ENCODE measurements at regions not wholly inside any gene's neighbourhood (a gene's known extent, or its start where the extent isn't known, plus 50 kb on each side); places are given as distances from the start of the nearest gene placed in this dataset.

GRCh38 chr7:25889765-25890164, 262.2 kb upstream of the NFE2L3 start:
- no peak for DNase-seq (ENCODE audit: low read depth)

- DNase-seq (ENCODE audit: low read depth) = no peak
These were observed 260.4 kb upstream of the NFE2L3 start for GRCh38 chr7:25891591-25891990.

- DNase-seq (ENCODE audit: low read depth) = no peak
These were observed 258.6 kb upstream of the NFE2L3 start for GRCh38 chr7:25893436-25893835.

- DNase-seq (ENCODE audit: low read depth) = no peak
These were observed 257.7 kb upstream of the NFE2L3 start for GRCh38 chr7:25894002-25894901.

GRCh38 chr7:25894902-25895791, 256.9 kb upstream of the NFE2L3 start:
- DNase-seq (ENCODE audit: low read depth) = peak; percentile 11

- DNase-seq (ENCODE audit: low read depth) = no peak
These were observed 256.2 kb upstream of the NFE2L3 start for GRCh38 chr7:25895792-25896171.

GRCh38 chr7:25897261-25897782, 254.7 kb upstream of the NFE2L3 start:
- no peak for DNase-seq (ENCODE audit: low read depth)

- no peak for DNase-seq (ENCODE audit: low read depth)
These were observed 251.8 kb upstream of the NFE2L3 start for GRCh38 chr7:25900245-25900644.

- no peak for DNase-seq (ENCODE audit: low read depth)
These were observed 251.1 kb upstream of the NFE2L3 start for GRCh38 chr7:25900877-25901276.

- DNase-seq (ENCODE audit: low read depth) = no peak
These were observed 250.3 kb upstream of the NFE2L3 start for GRCh38 chr7:25901658-25902057.

- DNase-seq (ENCODE audit: low read depth) = no peak
These were observed 246.0 kb upstream of the NFE2L3 start for GRCh38 chr7:25906003-25906402.

- DNase-seq (ENCODE audit: low read depth) = no peak
These were observed 245.2 kb upstream of the NFE2L3 start for GRCh38 chr7:25906760-25907159.

GRCh38 chr7:25907214-25907613, 244.8 kb upstream of the NFE2L3 start:
- DNase-seq (ENCODE audit: low read depth) = no peak

- no peak for DNase-seq (ENCODE audit: low read depth)
These were observed 244.3 kb upstream of the NFE2L3 start for GRCh38 chr7:25907731-25908130.

GRCh38 chr7:25908154-25908949, 243.6 kb upstream of the NFE2L3 start:
- DNase-seq (ENCODE audit: low read depth) = no peak

GRCh38 chr7:25911738-25912607, 240.0 kb upstream of the NFE2L3 start:
- no peak for DNase-seq (ENCODE audit: low read depth)

- no peak for DNase-seq (ENCODE audit: low read depth)
These were observed 238.3 kb upstream of the NFE2L3 start for GRCh38 chr7:25913598-25914224.

GRCh38 chr7:25918731-25919130, 233.3 kb upstream of the NFE2L3 start:
- DNase-seq (ENCODE audit: low read depth) = no peak

GRCh38 chr7:25922296-25922695, 229.7 kb upstream of the NFE2L3 start:
- no peak for DNase-seq (ENCODE audit: low read depth)

- no peak for DNase-seq (ENCODE audit: low read depth)
These were observed 228.1 kb upstream of the NFE2L3 start for GRCh38 chr7:25923741-25924460.

All from fibroblast of gingiva (primary cell).